HG03521 (cell line): ENCODE measurements at regions not wholly inside any gene's neighbourhood (a gene's known extent, or its start where the extent isn't known, plus 50 kb on each side); places are given as distances from the start of the nearest gene placed in this dataset.

ENCODE experiments used
- ATAC-seq: cut with Tn5 transposase; IDR thresholded peaks from one replicate; pipeline ENCODE4 v1.9.1; 2021; ENCODE audit warnings: mild to moderate bottlenecking, moderate library complexity; ENCODE audit not compliant: unreplicated experiment

- ATAC-seq, result no peak
Observed at GRCh38 chr17:79406316-79406715, 204.5 kb downstream of the RBFOX3 start.

- ATAC-seq, result no peak
Observed at GRCh38 chr17:79405823-79406222, 205.0 kb downstream of the RBFOX3 start.

GRCh38 chr17:79404136-79404911, 206.5 kb downstream of the RBFOX3 start:
- ATAC-seq, result no peak

DNA sequence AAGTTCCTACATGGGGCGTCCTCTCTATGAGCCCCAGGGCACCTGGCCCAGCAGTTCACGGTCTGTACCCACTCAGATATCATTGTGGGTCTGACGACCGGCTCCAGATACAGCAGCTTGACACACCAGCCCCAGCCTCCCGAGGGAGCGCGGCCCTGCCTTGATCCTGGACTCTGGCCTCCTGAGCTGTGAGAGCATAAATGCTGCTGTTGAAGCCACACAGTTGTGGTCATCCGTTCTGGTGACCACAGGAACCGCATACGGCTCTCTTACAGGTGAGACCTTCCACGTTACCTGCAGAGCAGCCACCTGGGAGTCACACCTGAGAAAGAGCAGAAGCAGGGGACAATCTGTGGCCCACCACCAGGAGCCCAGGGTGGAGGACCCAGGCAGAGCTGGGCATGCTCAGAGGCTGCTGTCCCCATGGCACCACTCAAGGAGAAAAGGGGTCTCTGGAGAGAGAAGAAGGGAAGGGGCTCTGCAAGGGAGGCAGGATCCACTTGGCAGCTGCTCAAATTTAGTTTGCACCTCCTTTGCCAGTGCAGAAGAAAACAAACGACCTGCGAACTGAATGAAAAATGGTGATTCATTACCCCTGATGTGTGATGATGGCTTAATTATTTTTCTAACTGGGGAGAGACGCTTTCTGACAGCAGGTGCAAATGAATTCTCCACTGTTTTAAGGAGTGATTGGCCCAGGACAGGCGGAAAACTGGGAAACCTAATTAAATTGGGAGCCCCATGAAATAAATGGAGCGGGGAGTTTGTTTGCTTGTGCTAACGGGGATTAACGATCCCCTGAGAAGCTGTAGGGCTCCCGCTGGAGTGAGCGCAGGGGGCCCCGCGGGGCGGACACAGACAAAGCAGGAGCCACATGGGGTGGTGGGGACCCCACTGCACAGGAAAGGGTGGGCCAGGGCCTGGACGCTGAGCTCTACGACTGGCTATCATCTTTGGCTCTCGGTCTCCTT, 208.9 kb downstream of the RBFOX3 start:
- ATAC-seq, result no peak

GRCh38 chr17:79400989-79401703, 209.7 kb downstream of the RBFOX3 start:
- no peak for ATAC-seq

DNA sequence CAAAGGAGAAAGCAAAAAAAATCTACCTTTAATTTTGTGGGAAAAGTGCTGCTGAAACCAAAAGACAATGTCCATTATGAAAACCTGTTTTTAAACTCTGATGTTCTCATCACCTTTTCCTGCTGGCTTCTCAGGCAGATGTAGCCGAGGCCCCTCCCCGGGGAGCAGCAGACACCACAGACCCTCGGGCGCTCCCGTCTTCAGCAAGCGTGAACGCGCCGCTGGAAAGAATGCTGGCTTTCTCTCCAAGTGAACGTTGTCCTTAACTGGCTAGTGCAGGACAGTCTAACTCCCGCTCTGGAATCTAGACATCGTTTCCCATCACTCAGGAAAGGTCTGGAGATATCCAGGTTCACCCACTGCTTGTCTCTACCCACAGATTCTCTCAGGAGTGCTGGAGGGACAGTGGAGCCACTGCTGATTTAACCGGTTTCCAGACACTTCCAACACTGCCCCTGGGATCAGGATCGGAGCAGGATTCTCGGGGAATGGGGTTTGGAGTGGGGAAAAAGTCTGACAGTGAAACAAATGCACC, 211.2 kb downstream of the RBFOX3 start:
- ATAC-seq, result no peak

DNA sequence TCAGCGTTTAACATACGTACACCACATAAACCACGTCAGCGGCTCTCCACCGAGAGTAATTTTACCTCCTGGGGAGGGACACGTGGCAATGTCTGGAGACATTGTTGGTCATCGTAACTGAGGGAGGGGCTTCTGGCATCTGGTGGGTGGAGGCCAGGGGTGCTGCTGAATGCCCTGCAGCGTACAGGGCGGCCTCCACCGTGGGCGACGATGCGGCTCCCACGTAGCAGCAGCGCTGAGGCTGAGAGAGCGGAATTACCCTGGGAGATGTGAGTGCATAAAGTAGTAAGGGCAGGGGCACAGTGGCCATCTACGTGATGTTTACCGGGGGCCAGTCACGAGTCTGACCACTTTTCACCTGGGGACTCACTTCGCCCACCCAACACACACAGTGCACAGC, 212.4 kb downstream of the RBFOX3 start:
- no peak for ATAC-seq

GRCh38 chr17:79396696-79397095, 214.2 kb downstream of the RBFOX3 start:
- ATAC-seq, result no peak

GRCh38 chr17:79395545-79395944, 215.3 kb downstream of the RBFOX3 start:
- ATAC-seq, result no peak

- ATAC-seq, result no peak
Observed at GRCh38 chr17:79395066-79395465, 215.8 kb downstream of the RBFOX3 start.

GRCh38 chr17:79393358-79394052, 217.3 kb downstream of the RBFOX3 start:
- ATAC-seq, result no peak

DNA sequence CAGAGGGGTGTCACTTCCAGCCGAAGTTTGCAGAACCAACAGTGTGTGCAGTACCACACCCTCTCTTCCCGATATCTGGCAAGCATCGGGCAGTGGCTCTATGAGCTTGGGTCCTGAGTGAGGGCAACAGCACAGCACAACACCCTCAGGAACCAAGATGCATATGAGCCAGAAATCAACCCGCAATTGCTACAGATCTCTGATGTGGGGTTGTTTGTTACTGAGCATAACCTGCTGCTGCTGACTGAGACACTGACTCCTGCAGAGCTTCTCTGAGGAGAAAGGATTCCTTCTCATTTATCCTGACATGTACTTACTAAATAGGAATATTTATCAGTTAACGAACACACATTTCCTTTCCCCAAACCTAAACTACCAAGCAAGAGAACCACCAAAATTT, 218.3 kb downstream of the RBFOX3 start:
- no peak for ATAC-seq

DNA sequence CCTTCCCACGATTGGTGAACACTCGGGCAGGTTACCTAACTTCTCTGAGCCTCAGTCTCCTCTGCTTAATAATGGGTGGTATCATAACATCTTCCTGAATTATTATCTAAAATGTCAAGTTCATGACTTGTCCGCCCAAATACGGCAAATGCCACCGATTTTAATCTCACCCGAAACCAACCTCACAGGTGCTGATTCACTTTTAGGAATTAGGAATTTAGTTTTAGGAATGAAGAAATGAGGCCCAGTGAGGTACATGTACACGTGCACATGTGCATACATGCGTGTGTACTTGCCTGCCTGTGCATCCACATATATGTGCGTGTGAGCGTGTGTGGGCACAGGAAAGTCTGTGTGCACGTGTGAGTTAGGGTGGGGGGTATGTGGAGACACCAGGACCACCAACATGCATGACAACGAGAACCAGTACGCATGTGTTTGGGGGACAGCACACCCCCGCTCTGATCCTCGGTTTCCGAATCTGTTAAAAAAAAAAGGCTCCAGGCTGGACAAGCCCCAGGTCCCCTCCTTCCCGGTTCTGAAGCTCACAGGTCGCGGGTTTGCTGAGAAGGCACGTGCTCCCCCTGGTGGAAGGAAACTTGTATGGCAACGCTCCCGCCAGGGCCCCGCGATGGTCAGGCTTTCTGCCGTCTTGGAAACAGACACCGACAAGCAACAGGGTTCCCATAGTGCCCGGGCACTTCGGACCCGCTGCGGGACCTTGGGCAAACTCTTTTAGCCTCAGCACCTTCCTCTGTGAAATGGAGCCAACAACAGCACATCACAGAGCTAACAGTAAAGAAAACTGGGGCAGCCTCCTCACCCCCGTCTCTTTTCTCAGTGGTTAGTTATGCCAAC, 219.2 kb downstream of the RBFOX3 start:
- ATAC-seq, result no peak

- no peak for ATAC-seq
Observed at GRCh38 chr17:79389896-79390295, 221.0 kb downstream of the RBFOX3 start.

GRCh38 chr17:79388556-79389295, 222.1 kb downstream of the RBFOX3 start:
- ATAC-seq, result no peak

DNA sequence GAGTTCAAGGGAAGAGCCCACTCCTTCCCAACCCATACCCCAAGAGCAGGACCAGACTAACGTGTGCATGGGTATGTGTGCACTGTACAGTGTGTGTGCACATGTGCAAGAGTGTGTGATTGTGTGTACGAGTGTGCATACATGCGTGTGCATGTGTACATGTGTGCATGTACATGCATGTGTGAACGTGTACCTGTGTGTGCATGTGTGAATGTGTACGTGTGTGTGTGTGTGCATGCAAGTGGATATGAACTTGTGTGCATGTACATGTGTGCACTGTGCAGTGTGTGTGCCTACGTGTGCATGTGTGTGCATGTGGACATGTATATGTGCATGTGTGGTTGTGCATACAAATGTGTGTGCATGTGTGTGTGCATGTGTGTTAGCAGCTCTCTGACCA, 223.1 kb downstream of the RBFOX3 start:
- no peak for ATAC-seq

DNA sequence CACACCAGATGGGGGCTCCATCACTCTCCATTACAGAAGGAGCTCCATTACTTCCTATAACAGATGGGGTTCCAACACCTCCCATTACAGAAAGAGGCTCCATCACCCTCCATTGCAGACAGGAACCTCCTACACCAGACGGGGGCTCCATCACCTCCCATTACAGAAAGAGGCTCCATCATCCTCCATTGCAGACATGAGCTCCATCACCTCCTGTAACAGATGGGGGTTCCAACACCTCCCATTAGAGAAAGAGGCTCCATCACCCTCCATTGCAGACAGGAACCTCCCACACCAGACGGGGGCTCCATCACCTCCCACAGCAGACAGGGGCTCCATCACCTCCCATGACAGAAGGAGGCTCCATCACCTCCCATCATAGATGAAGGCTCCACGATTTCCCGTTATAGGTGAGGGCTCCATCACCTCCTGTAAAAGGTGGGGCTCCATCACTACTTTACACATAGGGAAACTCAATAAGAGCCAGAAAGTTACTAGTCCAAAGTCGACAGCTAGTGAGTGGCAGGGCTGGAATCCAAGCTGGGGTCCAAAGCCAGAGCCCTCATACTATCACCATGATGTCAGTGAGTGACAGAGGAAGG, 224.8 kb downstream of the RBFOX3 start:
- no peak for ATAC-seq

DNA sequence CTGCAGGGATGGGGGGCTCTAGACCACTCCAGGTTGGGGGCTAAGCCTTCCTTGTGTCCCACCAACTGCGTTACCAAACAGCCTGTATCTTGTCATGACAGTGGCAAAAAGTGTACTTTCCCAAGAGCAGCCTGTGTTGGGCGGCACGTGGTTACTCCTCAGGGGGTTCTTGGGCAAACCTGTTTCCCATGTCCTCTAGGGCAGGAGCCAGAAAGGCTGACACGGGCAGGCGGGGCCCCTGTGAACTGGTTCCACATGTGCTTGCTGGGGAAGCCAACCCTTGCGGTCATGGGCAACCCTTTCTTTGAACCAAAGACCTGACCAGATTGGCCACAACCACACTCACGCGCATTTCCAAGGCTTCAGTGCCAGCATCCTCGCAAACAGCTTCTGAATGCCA, 228.5 kb downstream of the RBFOX3 start:
- no peak for ATAC-seq
